ENCODE measurements at regions not wholly inside any gene's neighbourhood (a gene's known extent, or its start where the extent isn't known, plus 50 kb on each side); places are given as distances from the start of the nearest gene placed in this dataset.
"Not testable (repeated sequence)": the region's sequence is repeated elsewhere in the genome, so short reads cannot be mapped to it uniquely, and the experiment has no call there.

DNA sequence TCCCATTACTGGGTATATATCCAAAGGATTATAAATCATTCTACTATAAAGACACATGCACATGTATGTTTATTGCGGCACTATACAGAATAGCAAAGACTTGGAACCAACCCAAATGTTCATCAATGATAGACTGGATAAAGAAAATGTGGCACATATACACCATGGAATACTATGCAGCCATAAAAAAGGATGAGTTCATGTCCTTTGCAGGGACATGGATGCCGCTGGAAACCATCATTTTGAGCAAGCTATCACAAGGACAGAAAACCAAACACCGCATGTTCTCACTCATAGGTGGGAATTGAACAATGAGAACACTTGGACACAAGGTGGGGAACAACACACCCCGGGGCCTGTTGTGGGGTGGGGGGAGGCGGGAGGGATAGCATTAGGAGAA is 57.0 kb upstream of the NEUROD1 start:
- not testable (repeated sequence) for DNase-seq (ENCODE audit: low read depth in 2 of 2)

DNA sequence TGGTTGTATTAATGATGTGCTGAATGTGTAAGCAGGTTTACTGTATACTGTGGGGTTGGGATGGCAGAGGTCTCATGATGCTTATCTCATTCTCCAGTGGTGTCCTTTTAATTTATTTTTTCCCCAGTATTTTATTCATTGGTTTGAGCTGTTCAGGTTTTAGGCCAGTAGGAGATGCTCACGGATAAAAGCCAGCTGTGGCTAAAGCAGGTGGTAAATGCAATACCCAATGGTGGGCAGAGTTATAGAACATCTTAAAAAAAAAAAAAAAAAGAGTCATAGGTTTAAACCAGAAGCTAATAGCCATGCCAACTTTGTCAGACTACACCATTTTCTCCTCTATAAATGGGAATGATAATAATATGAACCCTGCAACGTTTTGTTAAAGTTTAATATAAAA is 57.8 kb upstream of the NEUROD1 start:
- no peak for DNase-seq (ENCODE audit: low read depth in 2 of 2)

DNA sequence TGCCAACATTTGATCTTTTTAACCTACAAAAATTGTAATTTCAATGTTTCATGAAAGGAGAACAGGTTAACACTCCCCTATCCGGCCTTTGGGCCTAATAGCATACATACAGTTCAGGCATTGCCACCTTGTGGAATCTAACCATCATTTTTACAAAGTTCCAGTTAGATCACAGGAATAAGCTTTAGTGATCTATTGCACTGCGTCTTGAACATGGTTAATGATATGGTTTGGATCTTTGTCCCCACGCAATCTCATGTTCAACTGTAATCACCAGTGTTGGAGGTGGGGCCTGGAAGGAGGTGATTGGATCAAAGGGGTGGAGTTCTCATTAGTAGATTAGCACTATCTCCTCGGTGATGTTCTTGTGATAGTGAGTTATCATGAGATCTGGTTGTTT is 58.2 kb upstream of the NEUROD1 start:
- no peak for DNase-seq (ENCODE audit: low read depth in 2 of 2)

- no peak for DNase-seq (ENCODE audit: low read depth in 2 of 2)
Measured at GRCh38 chr2:181741756-181742155, 61.4 kb upstream of the NEUROD1 start.

DNA sequence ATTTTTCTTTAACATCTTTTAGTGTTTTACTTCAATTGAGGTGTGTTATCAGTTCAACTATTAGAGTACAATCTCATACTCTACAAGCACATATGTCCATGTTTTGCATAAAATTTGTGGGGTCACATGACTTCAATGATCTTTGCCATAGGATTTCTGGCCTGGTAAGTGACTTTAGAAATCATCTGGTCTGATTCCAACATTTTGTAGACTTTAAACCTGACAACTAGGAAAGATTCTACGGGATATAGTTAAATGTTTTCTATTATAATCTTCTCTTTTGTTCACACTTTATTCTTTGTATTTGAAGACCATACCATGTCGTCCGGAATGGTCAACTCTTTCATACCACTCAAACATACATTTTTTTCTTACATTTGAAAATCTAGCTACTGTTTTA is 62.0 kb upstream of the NEUROD1 start:
- no peak for DNase-seq (ENCODE audit: low read depth in 2 of 2)

- no peak for DNase-seq (ENCODE audit: low read depth in 2 of 2)
Measured at GRCh38 chr2:181742922-181743722, 62.8 kb upstream of the NEUROD1 start.

GRCh38 chr2:181743723-181744031 is 63.4 kb upstream of the NEUROD1 start:
- no peak for DNase-seq (ENCODE audit: low read depth in 2 of 2)

- no peak for DNase-seq (ENCODE audit: low read depth in 2 of 2)
Measured at GRCh38 chr2:181745796-181746540, 65.7 kb upstream of the NEUROD1 start.

DNA sequence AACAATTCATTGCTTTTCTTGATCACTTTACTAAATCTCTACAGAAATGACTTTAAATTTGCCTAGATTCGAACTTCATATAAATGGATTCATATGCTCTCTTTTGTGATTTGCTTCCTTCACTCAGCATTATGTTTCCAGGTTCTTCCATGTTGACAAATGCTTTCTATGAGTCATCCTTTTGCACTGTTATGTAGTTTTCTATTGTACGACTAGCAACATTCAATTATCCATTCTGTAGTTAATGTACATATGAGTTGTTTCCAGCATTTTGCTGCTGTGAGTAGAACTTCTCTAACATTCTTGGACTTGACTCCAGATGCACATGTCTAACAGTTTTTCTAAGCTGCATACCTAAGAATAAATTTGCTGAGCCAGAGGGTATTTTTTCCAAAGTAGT is 66.5 kb upstream of the NEUROD1 start:
- no peak for DNase-seq (ENCODE audit: low read depth in 2 of 2)

GRCh38 chr2:181750305-181750704 is 70.0 kb upstream of the NEUROD1 start:
- DNase-seq (ENCODE audit: low read depth in 2 of 2), result no peak

GRCh38 chr2:181751266-181752030 is 71.1 kb upstream of the NEUROD1 start:
- no peak for DNase-seq (ENCODE audit: low read depth in 2 of 2)

- no peak for DNase-seq (ENCODE audit: low read depth in 2 of 2)
Measured at GRCh38 chr2:181752301-181752700, 72.0 kb upstream of the NEUROD1 start.

DNA sequence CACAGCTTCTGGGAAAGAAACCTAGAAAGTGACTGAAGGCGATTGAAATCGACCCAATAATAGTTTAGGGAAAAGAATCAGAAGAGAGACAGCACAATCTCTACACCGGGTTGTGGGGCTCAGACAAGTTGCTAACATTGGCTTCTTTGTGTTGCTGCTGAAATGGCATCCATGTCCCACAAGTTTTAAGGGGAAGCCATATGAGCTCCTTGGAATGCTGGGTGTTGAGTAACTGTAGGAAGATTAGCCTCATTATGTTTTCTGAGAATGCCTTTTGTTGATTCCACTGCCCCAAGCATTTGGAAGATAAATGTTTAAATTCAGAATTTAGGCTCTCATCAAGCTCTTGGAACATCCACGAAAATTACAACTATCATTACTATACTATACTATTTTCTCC is 73.4 kb upstream of the NEUROD1 start:
- no peak for DNase-seq (ENCODE audit: low read depth in 2 of 2)

DNA sequence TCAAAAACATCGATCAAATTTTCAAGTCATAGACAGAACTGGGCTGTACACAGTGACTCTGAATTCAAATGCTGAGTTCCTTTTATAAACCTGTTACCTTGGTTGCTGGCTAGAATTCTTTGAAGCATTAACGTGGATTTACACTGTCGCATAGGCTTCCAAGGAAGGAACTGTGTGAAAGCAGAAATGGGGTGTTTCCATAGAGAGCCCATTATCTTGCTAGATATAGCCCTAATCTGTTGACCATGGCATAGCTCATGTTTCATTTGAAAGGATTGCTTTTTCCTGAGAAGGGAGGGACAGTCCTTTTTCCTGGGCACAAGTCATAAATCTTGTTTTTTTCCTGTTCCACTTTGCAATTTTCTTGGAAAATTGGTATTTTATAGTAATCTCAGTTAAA is 73.8 kb upstream of the NEUROD1 start:
- DNase-seq (ENCODE audit: low read depth in 2 of 2), result no peak

DNA sequence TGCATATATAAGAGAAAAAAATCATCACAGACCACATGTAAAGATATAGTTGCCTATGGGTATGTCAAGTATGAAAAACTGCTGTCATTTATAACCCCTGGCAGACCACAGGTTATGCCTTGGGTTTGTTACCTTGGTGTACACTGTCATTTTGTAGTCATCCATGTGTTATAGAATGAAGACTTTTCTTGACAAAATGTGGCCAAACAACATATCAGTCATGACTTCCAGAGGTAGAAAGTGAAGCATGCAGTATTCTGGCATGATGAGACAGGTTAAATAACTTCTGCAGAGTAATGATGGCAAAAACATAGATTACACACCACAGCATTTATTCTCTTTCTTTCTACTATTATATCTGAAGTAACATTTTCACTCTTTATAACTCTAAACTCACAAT is 74.9 kb upstream of the NEUROD1 start:
- no peak for DNase-seq (ENCODE audit: low read depth in 2 of 2)

DNA sequence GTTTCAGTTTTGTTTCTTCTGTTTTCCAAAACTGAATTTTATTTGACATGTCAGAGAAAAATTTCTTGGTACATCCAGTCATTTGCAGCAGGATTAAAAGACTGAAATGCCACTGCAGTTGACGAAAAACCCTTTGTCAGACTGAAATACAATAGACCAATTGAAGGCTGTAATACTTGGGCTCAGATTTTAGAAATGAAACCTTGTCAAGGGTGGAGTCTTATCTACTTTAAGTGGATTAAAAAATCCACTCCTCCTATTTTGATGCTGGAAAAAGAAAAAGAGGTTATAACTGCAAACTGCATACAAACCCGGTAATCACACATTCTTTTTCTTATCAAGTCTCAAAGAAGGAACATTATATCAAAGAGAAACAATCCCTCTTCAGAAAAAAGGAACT is 80.2 kb upstream of the NEUROD1 start:
- DNase-seq (ENCODE audit: low read depth in 2 of 2), result no peak

DNA sequence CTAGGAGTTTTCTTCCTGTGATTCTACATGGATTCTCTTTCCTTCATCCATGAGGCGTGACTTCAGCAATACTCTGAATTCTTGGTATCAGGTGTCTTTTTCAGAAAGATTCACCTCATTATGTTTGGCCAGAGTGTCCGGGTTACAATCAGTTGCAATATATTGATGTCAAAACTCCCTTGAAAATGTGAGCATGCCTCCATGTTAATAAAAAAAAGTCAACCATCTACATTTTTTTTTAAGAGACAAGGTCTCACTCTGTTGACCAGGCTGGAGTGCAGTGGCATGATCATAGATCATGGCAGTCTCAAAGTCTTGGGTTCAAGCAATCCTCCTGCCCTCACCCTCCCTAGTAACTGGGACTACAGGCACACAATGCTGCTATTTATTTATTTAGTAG is 80.9 kb upstream of the NEUROD1 start:
- no peak for DNase-seq (ENCODE audit: low read depth in 2 of 2)

DNA sequence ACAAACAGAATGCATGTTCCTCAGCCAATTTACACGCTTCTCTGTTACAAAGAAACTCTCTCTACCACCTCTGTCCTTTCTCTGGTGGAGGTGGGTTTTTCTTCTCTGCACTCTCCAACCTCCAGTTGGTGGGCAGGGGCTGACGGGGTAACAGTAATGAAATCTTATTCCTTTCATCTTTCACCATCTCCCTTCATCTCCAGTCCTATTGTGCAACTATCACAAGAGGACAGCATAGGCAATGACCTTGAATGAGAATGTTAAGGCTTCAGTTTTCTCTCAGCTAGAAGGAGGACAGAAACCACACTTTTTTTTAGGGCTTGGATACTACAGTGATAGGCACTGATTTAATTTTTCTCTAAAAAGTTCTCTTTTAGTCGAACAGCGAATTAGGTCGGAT is 81.7 kb upstream of the NEUROD1 start:
- no peak for DNase-seq (ENCODE audit: low read depth in 2 of 2)

DNA sequence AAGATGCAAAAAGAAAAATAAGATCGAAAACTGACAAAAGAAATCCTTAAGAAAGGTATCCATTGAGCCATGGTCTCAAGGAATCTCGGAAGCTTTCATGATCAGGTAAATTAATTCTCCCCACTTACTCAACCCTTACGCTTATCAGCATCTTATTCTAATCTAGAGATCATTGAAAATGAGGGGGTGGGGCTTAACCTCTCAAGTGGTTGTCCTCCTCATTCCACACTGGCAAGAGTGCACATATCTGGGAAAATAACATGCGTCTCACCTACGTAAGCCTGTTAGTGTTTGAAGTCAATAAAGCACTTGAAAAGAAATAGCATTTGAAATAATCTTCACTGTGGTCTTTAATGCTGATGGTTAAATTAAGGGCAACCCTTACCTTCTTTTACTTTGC is 82.5 kb upstream of the NEUROD1 start:
- no peak for DNase-seq (ENCODE audit: low read depth in 2 of 2)

GRCh38 chr2:181763423-181763822 is 83.1 kb upstream of the NEUROD1 start:
- DNase-seq (ENCODE audit: low read depth in 2 of 2), result no peak

- no peak for DNase-seq (ENCODE audit: low read depth in 2 of 2)
Measured at GRCh38 chr2:181764095-181764963, 84.0 kb upstream of the NEUROD1 start.

- no peak for DNase-seq (ENCODE audit: low read depth in 2 of 2)
Measured at GRCh38 chr2:181766129-181766528, 85.8 kb upstream of the NEUROD1 start.
